ENCODE measurements at regions not wholly inside any gene's neighbourhood (a gene's known extent, or its start where the extent isn't known, plus 50 kb on each side); places are given as distances from the start of the nearest gene placed in this dataset.

DNA sequence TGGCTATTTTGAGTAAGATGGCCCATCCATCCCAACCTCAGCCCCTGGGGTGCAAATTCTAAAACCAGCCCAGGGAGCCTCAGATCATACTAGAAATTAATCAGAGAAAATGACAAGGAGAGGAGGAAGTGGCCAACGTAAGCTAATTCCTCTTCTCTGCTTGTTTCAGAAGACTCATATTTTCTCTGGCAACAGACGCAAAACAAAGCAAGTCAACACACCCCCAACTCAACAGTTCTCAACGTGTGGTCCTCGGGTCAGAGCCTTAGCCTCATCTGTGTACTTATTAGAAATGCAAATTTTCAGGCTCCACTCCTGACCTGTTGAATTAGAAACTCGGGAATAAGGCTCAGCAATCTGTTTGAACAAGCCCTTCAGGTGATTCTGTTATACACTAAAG, 413.9 kb upstream of the AUTS2 start:
- no peak overlapping the region for H2AFZ ChIP-seq
- H3K9ac ChIP-seq = no peak overlapping the region
- no peak overlapping the region for H3K27ac ChIP-seq
- no peaks in the 10 kb centered on the region for H3K27me3 ChIP-seq (ENCODE audit: control insufficient read depth, insufficient read depth, low read length)
- no peaks in the 10 kb centered on the region for H3K9me3 ChIP-seq (ENCODE audit: control insufficient read depth, low read length)
- TF ChIP-seq, protein P1, sequence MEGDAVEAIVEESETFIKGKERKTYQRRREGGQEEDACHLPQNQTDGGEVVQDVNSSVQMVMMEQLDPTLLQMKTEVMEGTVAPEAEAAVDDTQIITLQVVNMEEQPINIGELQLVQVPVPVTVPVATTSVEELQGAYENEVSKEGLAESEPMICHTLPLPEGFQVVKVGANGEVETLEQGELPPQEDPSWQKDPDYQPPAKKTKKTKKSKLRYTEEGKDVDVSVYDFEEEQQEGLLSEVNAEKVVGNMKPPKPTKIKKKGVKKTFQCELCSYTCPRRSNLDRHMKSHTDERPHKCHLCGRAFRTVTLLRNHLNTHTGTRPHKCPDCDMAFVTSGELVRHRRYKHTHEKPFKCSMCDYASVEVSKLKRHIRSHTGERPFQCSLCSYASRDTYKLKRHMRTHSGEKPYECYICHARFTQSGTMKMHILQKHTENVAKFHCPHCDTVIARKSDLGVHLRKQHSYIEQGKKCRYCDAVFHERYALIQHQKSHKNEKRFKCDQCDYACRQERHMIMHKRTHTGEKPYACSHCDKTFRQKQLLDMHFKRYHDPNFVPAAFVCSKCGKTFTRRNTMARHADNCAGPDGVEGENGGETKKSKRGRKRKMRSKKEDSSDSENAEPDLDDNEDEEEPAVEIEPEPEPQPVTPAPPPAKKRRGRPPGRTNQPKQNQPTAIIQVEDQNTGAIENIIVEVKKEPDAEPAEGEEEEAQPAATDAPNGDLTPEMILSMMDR (IDR thresholded peaks at IDR 0.05) = no peak
- no peak overlapping the region for H3K4me3 ChIP-seq (ENCODE audit: low read depth, low read length)
- no peaks in the 10 kb centered on the region for H3K79me2 ChIP-seq
- no peaks in the 10 kb centered on the region for H3K4me1 ChIP-seq
- H3K36me3 ChIP-seq (ENCODE audit: control insufficient read depth, insufficient read depth, low read length) = no peaks in the 10 kb centered on the region
- no peak overlapping the region for H3K4me2 ChIP-seq (ENCODE audit: low read length)

- H3K27me3 ChIP-seq (ENCODE audit: control insufficient read depth, insufficient read depth, low read length) = no peaks in the 10 kb centered on the region
- no peak overlapping the region for H2AFZ ChIP-seq
- no peak overlapping the region for H3K27ac ChIP-seq
- H3K4me2 ChIP-seq (ENCODE audit: low read length) = no peak overlapping the region
- TF ChIP-seq, protein P1 (IDR thresholded peaks at IDR 0.05) = no peak
- H3K79me2 ChIP-seq = no peaks in the 10 kb centered on the region
- no peaks in the 10 kb centered on the region for H3K9me3 ChIP-seq (ENCODE audit: control insufficient read depth, low read length)
- H3K4me1 ChIP-seq = no peaks in the 10 kb centered on the region
- no peak overlapping the region for H3K4me3 ChIP-seq (ENCODE audit: low read depth, low read length)
- no peaks in the 10 kb centered on the region for H3K36me3 ChIP-seq (ENCODE audit: control insufficient read depth, insufficient read depth, low read length)
- H3K9ac ChIP-seq = no peak overlapping the region
Observed at GRCh38 chr7:69185170-69185569, 413.1 kb upstream of the AUTS2 start.

DNA sequence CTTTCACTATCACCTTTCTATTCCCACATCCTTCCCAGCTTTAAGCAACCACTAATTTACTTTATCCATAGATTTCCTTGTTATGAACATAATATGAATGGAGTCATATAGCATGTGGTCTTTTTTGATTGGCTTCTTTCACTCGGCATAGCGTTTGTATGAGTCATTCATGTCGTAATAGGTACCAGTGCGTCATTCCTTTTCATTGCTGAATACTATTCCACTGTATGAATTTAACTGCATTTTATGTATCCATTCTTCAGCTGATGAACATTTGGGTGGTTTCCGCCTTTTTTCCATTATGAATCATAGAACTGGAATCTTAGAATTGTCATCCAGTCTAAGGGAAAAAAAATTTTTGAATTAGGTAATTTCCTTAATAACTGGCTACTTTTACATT, 411.3 kb upstream of the AUTS2 start:
- TF ChIP-seq, protein P1 (IDR thresholded peaks at IDR 0.05) = no peak
- Histone ChIP-seq H3K9ac (no peak overlapping the region), H3K27me3 (ENCODE audit: control insufficient read depth, insufficient read depth, low read length) (no peaks in the 10 kb centered on the region), H3K36me3 (ENCODE audit: control insufficient read depth, insufficient read depth, low read length) (no peaks in the 10 kb centered on the region), H3K4me3 (ENCODE audit: low read depth, low read length) (no peak overlapping the region), H3K27ac (no peak overlapping the region), H3K79me2 (no peaks in the 10 kb centered on the region), H3K4me2 (ENCODE audit: low read length) (no peak overlapping the region), H3K4me1 (peaks cover 10% of the 10 kb centered on the region), H2AFZ (no peak overlapping the region), H3K9me3 (ENCODE audit: control insufficient read depth, low read length) (no peaks in the 10 kb centered on the region)

- no peak overlapping the region for H2AFZ ChIP-seq
- H3K36me3 ChIP-seq (ENCODE audit: control insufficient read depth, insufficient read depth, low read length) = no peaks in the 10 kb centered on the region
- no peak overlapping the region for H3K9ac ChIP-seq
- no peak overlapping the region for H3K27ac ChIP-seq
- no peak overlapping the region for H3K4me3 ChIP-seq (ENCODE audit: low read depth, low read length)
- H3K27me3 ChIP-seq (ENCODE audit: control insufficient read depth, insufficient read depth, low read length) = no peaks in the 10 kb centered on the region
- no peak overlapping the region for H3K4me2 ChIP-seq (ENCODE audit: low read length)
- H3K79me2 ChIP-seq = no peaks in the 10 kb centered on the region
- TF ChIP-seq, protein P1 (IDR thresholded peaks at IDR 0.05) = no peak
- no peaks in the 10 kb centered on the region for H3K9me3 ChIP-seq (ENCODE audit: control insufficient read depth, low read length)
- peaks cover 10% of the 10 kb centered on the region for H3K4me1 ChIP-seq
Observed at GRCh38 chr7:69187824-69188333, 410.4 kb upstream of the AUTS2 start.

GRCh38 chr7:69189406-69189805, 408.9 kb upstream of the AUTS2 start:
- no peak overlapping the region for H2AFZ ChIP-seq
- H3K4me2 ChIP-seq (ENCODE audit: low read length) = no peak overlapping the region
- no peaks in the 10 kb centered on the region for H3K9me3 ChIP-seq (ENCODE audit: control insufficient read depth, low read length)
- H3K4me3 ChIP-seq (ENCODE audit: low read depth, low read length) = no peak overlapping the region
- no peak overlapping the region for H3K9ac ChIP-seq
- no peaks in the 10 kb centered on the region for H3K27me3 ChIP-seq (ENCODE audit: control insufficient read depth, insufficient read depth, low read length)
- TF ChIP-seq, protein P1 (IDR thresholded peaks at IDR 0.05) = no peak
- H3K36me3 ChIP-seq (ENCODE audit: control insufficient read depth, insufficient read depth, low read length) = no peaks in the 10 kb centered on the region
- H3K27ac ChIP-seq = no peak overlapping the region
- no peaks in the 10 kb centered on the region for H3K79me2 ChIP-seq
- peaks cover 14% of the 10 kb centered on the region for H3K4me1 ChIP-seq
